HEK293 (cell line): ENCODE measurements at regions not wholly inside any gene's neighbourhood (a gene's known extent, or its start where the extent isn't known, plus 50 kb on each side); places are given as distances from the start of the nearest gene placed in this dataset.
A peak's percentile ranks its signal among the peaks of the same experiment; 100 is the strongest.
"Not testable (repeated sequence)": the region's sequence is repeated elsewhere in the genome, so short reads cannot be mapped to it uniquely, and the experiment has no call there.

ENCODE experiments used
- CTCF ChIA-PET: fragments of 350-600 bp; formaldehyde crosslinking; extraction: SDS; loops from one replicate; lab custom pipeline; 2021; ENCODE audit warnings: antibody characterized with exemption; lab: Yijun Ruan, JAX
- POLR2A ChIA-PET: fragments of 300-600 bp; formaldehyde crosslinking; extraction: SDS; loops from one replicate; lab custom pipeline; 2020; ENCODE audit warnings: antibody characterized with exemption, inconsistent platforms; lab: Yijun Ruan, JAX
- H3K27ac ChIP-seq: fragments of 200-500 bp; sonication (Bioruptor generic); 2 replicates; pipeline ENCODE4 v1.5.1; 2014; ENCODE audit warnings: low read depth, low read length, control low read depth, inconsistent platforms; ENCODE audit errors: extremely low read depth
- H3K36me3 ChIP-seq, 2 experiments: fragments of 200-500 bp in 1 of 2; sonication (Bioruptor generic) in 1 of 2; 1 replicate in 1 of 2; 2 replicates in 1 of 2; pipeline ENCODE4 v1.5.1; 2014 to 2017; ENCODE audit warnings: inconsistent platforms in 2 of 2, low read length in 2 of 2; ENCODE audit not compliant: control insufficient read depth in 2 of 2, insufficient read depth in 1 of 2
- H3K4me1 ChIP-seq: fragments of 200-500 bp; sonication (Bioruptor generic); 2 replicates; pipeline ENCODE4 v1.5.1; 2014; ENCODE audit warnings: mild to moderate bottlenecking, low read length, inconsistent platforms; ENCODE audit not compliant: control insufficient read depth, insufficient read depth
- H3K4me3 ChIP-seq: 2 replicates; pipeline ENCODE4 v1.5.1; 2011; ENCODE audit warnings: low read depth, mild to moderate bottlenecking, control low read depth, low read length, moderate library complexity
- H3K9me3 ChIP-seq: fragments of 200-500 bp; sonication (Bioruptor generic); 2 replicates; pipeline ENCODE4 v1.5.1; 2014; ENCODE audit warnings: low read depth, low read length, inconsistent platforms; ENCODE audit not compliant: control insufficient read depth, insufficient read depth
- GLI2 ChIP-seq: fragments of 450-650 bp; formaldehyde crosslinking; IDR thresholded peaks from 2 replicates; pipeline ENCODE4; 2017; ENCODE audit warnings: missing biosample characterization, missing genetic modification characterization, low read depth, borderline replicate concordance
- HOXC10 ChIP-seq: sonication (generic); formaldehyde crosslinking; IDR thresholded peaks from 2 replicates; pipeline ENCODE4 v1.8.1; 2023; ENCODE audit warnings: mild to moderate bottlenecking, missing genetic modification reagents
- REPIN1 ChIP-seq: fragments of 450-650 bp; formaldehyde crosslinking; IDR thresholded peaks from 2 replicates; pipeline ENCODE4 v1.5.1; 2017; ENCODE audit warnings: missing biosample characterization, missing genetic modification characterization, low read depth
- SCRT1 ChIP-seq: fragments of 450-650 bp; formaldehyde crosslinking; IDR thresholded peaks from 2 replicates; pipeline ENCODE4 v1.5.1; 2016; ENCODE audit warnings: missing biosample characterization, missing genetic modification characterization, borderline replicate concordance
- WT1 ChIP-seq: fragments of 450-650 bp; formaldehyde crosslinking; IDR thresholded peaks from 2 replicates; pipeline ENCODE4 v1.5.1; 2016; ENCODE audit warnings: missing biosample characterization, missing genetic modification characterization
- ZBTB1 ChIP-seq: fragments of 450-650 bp; formaldehyde crosslinking; IDR thresholded peaks from 2 replicates; pipeline ENCODE4 v1.5.1; 2016; ENCODE audit warnings: missing biosample characterization, missing genetic modification characterization
- ZBTB17 ChIP-seq: fragments of 450-650 bp; formaldehyde crosslinking; IDR thresholded peaks from 2 replicates; pipeline ENCODE4 v1.5.1; 2016; ENCODE audit warnings: missing biosample characterization, missing genetic modification characterization
- ZIC2 ChIP-seq: fragments of 450-650 bp; formaldehyde crosslinking; IDR thresholded peaks from 2 replicates; pipeline ENCODE4 v1.5.1; 2016; ENCODE audit warnings: missing biosample characterization, missing genetic modification characterization
- ZNF10 ChIP-seq: fragments of 450-650 bp; formaldehyde crosslinking; IDR thresholded peaks from 2 replicates; pipeline ENCODE4 v1.5.1; 2017; ENCODE audit warnings: missing biosample characterization, missing genetic modification characterization
- ZNF132 ChIP-seq: fragments of 450-650 bp; formaldehyde crosslinking; IDR thresholded peaks from 2 replicates; pipeline ENCODE4 v1.5.1; 2017; ENCODE audit warnings: missing biosample characterization, missing genetic modification characterization, borderline replicate concordance
- ZNF138 ChIP-seq: fragments of 450-650 bp; formaldehyde crosslinking; IDR thresholded peaks from 2 replicates; pipeline ENCODE4 v1.5.1; 2016; ENCODE audit warnings: missing biosample characterization, missing genetic modification characterization, borderline replicate concordance
- ZNF155 ChIP-seq: fragments of 450-650 bp; formaldehyde crosslinking; IDR thresholded peaks from 2 replicates; pipeline ENCODE4 v1.5.1; 2016; ENCODE audit warnings: missing biosample characterization, missing genetic modification characterization
- ZNF302 ChIP-seq: fragments of 450-650 bp; formaldehyde crosslinking; IDR thresholded peaks from 2 replicates; pipeline ENCODE4 v1.5.1; 2016; ENCODE audit warnings: missing biosample characterization, missing genetic modification characterization, low read depth
- ZNF324 ChIP-seq: fragments of 450-650 bp; formaldehyde crosslinking; IDR thresholded peaks from 2 replicates; pipeline ENCODE4 v1.5.1; 2016; ENCODE audit warnings: missing biosample characterization, missing genetic modification characterization
- ZNF404 ChIP-seq: fragments of 450-650 bp; formaldehyde crosslinking; IDR thresholded peaks from 2 replicates; pipeline ENCODE4 v1.5.1; 2017; ENCODE audit warnings: missing biosample characterization, missing genetic modification characterization
- ZNF521 ChIP-seq: fragments of 450-650 bp; formaldehyde crosslinking; IDR thresholded peaks from 2 replicates; pipeline ENCODE4 v1.5.1; 2017; ENCODE audit warnings: missing biosample characterization, mild to moderate bottlenecking, missing genetic modification characterization
- ZNF704 ChIP-seq: fragments of 450-650 bp; formaldehyde crosslinking; IDR thresholded peaks from 2 replicates; pipeline ENCODE4 v1.5.1; 2016; ENCODE audit warnings: missing biosample characterization, missing genetic modification characterization
- TF ChIP-seq, protein P1 (sequence below): fragments of 450-650 bp; formaldehyde crosslinking; IDR thresholded peaks from 2 replicates; pipeline ENCODE4 v1.5.1; 2016; ENCODE audit warnings: missing biosample characterization, missing genetic modification characterization
- TF ChIP-seq, protein P2 (sequence below): fragments of 450-650 bp; formaldehyde crosslinking; IDR thresholded peaks from 2 replicates; pipeline ENCODE4 v1.5.1; 2016; ENCODE audit warnings: missing biosample characterization, missing genetic modification characterization, low read depth
- TF ChIP-seq, protein P3 (sequence below): fragments of 450-650 bp; formaldehyde crosslinking; IDR thresholded peaks from 2 replicates; pipeline ENCODE4 v1.5.1; 2017; ENCODE audit warnings: missing biosample characterization, missing genetic modification characterization

DNA sequence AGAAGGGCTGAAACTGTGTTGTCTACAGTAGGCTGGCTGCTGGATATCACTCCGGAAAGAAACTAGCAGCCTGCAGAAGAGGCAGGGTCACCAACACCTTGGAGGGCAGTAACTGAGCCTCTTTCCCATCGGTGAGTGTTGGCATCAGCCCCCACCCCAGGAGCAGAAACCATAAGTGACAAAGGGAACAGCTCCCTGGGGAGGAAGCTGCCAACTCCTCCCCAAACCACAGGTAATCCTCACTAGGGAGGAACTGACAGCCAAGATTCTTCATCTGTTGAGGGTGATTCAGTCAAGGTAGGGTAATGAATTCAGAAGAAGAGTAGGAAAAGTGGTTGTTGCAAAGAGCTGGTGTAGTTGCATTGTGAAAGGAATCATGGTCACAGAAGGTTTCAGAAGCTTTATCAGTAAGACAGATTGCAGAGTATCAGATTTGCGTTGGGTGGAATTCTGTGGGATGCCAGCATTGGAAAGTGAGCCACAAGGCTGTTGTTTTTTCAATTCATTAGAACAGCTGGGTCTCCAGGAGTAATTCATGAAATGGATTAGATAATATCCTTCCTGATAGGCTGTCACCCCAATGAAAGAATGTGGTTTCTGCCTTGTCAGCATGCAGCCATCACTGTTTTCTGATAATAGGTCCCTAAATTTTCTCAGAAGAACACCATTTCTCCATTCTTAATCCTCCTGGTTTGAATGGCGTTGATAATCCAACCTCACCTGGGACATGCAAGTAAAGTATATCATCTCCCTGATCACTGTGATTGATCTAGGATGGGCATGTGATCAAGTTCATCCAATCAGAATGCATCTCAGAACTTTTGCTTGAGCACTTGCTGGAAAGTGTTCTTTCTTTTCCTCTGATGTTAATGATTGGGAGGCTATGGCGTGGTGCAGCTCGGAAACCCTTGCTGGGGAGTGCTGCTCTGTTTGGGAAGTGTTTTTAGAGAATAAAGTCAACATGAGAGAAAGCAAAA is 75.0 kb upstream of the CTBP2 start:
- Histone ChIP-seq H3K4me1 (no peaks in the 10 kb centered on the region), H3K27ac (no peak overlapping the region), H3K36me3 (no peaks in the 10 kb centered on the region), H3K9me3 (no peaks in the 10 kb centered on the region), H3K4me3 (no peak overlapping the region)
- TF ChIP-seq ZNF138 (no peak), ZIC2 (no peak), ZBTB17 (tag by site-specific recombination) (0 out of 2 replicates have a peak, but pooled peaks have one; percentile 26), WT1 (tag by site-specific recombination) (peak; percentile 52; the same call in 1 of the 2 replicates), ZNF10 (tag by site-specific recombination) (peak; percentile 55; the same call in 1 of the 2 replicates), ZNF324 (no peak)
- ChIA-PET CTCF (no interaction called here), POLR2A (no interaction called here)

GRCh38 chr10:125234576-125234975 is 74.2 kb upstream of the CTBP2 start:
- H3K4me3 ChIP-seq, H3K9me3 ChIP-seq, POLR2A ChIA-PET, H3K36me3 ChIP-seq, CTCF ChIA-PET, H3K4me1 ChIP-seq, H3K27ac ChIP-seq: not testable (repeated sequence)

- H3K4me3 ChIP-seq = no peak overlapping the region
- no peaks in the 10 kb centered on the region for H3K36me3 ChIP-seq
- no peaks in the 10 kb centered on the region for H3K9me3 ChIP-seq
- TF ChIP-seq, protein P1, sequence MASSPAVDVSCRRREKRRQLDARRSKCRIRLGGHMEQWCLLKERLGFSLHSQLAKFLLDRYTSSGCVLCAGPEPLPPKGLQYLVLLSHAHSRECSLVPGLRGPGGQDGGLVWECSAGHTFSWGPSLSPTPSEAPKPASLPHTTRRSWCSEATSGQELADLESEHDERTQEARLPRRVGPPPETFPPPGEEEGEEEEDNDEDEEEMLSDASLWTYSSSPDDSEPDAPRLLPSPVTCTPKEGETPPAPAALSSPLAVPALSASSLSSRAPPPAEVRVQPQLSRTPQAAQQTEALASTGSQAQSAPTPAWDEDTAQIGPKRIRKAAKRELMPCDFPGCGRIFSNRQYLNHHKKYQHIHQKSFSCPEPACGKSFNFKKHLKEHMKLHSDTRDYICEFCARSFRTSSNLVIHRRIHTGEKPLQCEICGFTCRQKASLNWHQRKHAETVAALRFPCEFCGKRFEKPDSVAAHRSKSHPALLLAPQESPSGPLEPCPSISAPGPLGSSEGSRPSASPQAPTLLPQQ = no peak
- TF ChIP-seq ZNF521 (no peak), ZNF132 (tag by site-specific recombination) (no peak), GLI2 (tag by site-specific recombination) (no peak), REPIN1 (tag by site-specific recombination) (no peak), HOXC10 (CRISPR knock-in tag) (no peak), ZNF704 (tag by site-specific recombination) (no peak), ZNF302 (no peak), ZNF155 (tag by site-specific recombination) (no peak), ZBTB1 (no peak), SCRT1 (tag by site-specific recombination) (no peak), ZNF404 (no peak)
- TF ChIP-seq, protein P2, sequence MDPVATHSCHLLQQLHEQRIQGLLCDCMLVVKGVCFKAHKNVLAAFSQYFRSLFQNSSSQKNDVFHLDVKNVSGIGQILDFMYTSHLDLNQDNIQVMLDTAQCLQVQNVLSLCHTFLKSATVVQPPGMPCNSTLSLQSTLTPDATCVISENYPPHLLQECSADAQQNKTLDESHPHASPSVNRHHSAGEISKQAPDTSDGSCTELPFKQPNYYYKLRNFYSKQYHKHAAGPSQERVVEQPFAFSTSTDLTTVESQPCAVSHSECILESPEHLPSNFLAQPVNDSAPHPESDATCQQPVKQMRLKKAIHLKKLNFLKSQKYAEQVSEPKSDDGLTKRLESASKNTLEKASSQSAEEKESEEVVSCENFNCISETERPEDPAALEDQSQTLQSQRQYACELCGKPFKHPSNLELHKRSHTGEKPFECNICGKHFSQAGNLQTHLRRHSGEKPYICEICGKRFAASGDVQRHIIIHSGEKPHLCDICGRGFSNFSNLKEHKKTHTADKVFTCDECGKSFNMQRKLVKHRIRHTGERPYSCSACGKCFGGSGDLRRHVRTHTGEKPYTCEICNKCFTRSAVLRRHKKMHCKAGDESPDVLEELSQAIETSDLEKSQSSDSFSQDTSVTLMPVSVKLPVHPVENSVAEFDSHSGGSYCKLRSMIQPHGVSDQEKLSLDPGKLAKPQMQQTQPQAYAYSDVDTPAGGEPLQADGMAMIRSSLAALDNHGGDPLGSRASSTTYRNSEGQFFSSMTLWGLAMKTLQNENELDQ (tag by site-specific recombination) = no peak
- TF ChIP-seq, protein P3, sequence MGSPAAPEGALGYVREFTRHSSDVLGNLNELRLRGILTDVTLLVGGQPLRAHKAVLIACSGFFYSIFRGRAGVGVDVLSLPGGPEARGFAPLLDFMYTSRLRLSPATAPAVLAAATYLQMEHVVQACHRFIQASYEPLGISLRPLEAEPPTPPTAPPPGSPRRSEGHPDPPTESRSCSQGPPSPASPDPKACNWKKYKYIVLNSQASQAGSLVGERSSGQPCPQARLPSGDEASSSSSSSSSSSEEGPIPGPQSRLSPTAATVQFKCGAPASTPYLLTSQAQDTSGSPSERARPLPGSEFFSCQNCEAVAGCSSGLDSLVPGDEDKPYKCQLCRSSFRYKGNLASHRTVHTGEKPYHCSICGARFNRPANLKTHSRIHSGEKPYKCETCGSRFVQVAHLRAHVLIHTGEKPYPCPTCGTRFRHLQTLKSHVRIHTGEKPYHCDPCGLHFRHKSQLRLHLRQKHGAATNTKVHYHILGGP (tag by site-specific recombination) = no peak
- no peak overlapping the region for H3K27ac ChIP-seq
- H3K4me1 ChIP-seq = no peaks in the 10 kb centered on the region
- CTCF ChIA-PET = no interaction called here
- POLR2A ChIA-PET = no interaction called here
Observed at GRCh38 chr10:125233726-125234125, 73.4 kb upstream of the CTBP2 start.
